ENCODE measurements at regions not wholly inside any gene's neighbourhood (a gene's known extent, or its start where the extent isn't known, plus 50 kb on each side); places are given as distances from the start of the nearest gene placed in this dataset.

- no peak overlapping the region for H3K9ac ChIP-seq (ENCODE audit: insufficient read depth, low read depth, low read length)
- H3K4me3 ChIP-seq (replicated peaks in 1 of 3; ENCODE audit: insufficient read depth in 1 of 3, low read depth in 2 of 3, low read length in 3 of 3), result no peak overlapping the region
- H3K27ac ChIP-seq (ENCODE audit: extremely low read length, insufficient read depth, low read length), result no peak overlapping the region
- no peaks in the 10 kb centered on the region for H3K36me3 ChIP-seq (replicated peaks in 1 of 2; ENCODE audit: control insufficient read depth in 1 of 2, insufficient read depth in 2 of 2, low read length in 2 of 2)
- no TSS peak for BruUV-seq (replicated peaks)
- ATAC-seq (no peak), DNase-seq (ENCODE audit: low spot score) (no peak), FAIRE-seq (no peak)
- WGBS (ENCODE audit: low lambda C conversion rate), result 12% methylated on average over 7 of the region's 7 CpGs
- H3K4me1 ChIP-seq (ENCODE audit: insufficient read depth, low read length), result 0 out of 2 replicates have a peak, but pooled peaks cover 4% of the 10 kb centered on the region
- no peaks in the 10 kb centered on the region for H3K79me2 ChIP-seq (ENCODE audit: insufficient read depth, low read length)
- H4K20me1 ChIP-seq (ENCODE audit: insufficient read depth, low read length), result no peaks in the 10 kb centered on the region
- H3K9me3 ChIP-seq (ENCODE audit: low read length), result no peaks in the 10 kb centered on the region
- in situ Hi-C loops (cut with HindIII; ENCODE audit: extremely low pct_ligation_motif_present, low pct_unique_long_range_greater_than_20kb) (no loop called here), intact Hi-C loops (cut with micrococcal nuclease; ENCODE audit: unreplicated experiment) (loop anchor here (10.0 kb wide), 1 partner anchor 334 kb away; no protein-coding TSS in a partner anchor)
- CTCF ChIA-PET (ENCODE audit: low intra/inter-chr PET ratio, low total read pairs), result no interaction called here
- POLR2A ChIA-PET, result no interaction called here
- peaks cover 0 to 2% of the 10 kb centered on the region in 2 experiments; a peak in 1 of 5 replicates for H3K27me3 ChIP-seq (ENCODE audit: control insufficient read depth in 1 of 2, insufficient read depth in 2 of 2, low read length in 2 of 2)
- no peak overlapping the region for H3K4me2 ChIP-seq (ENCODE audit: low read depth, low read length)
- no peak overlapping the region for H2AFZ ChIP-seq (ENCODE audit: low read length)
- TF ChIP-seq ZNF234 (CRISPR knock-in tag; conservative IDR thresholded peaks at IDR 0.05) (no peak), ZFP82 (CRISPR knock-in tag; IDR thresholded peaks at IDR 0.05; ENCODE audit: borderline replicate concordance) (no peak), NAIF1 (CRISPR knock-in tag; IDR thresholded peaks at IDR 0.05; ENCODE audit: borderline replicate concordance) (no peak), DDIT3 (CRISPR knock-in tag; IDR thresholded peaks at IDR 0.05) (no peak), ESRRA (CRISPR knock-in tag; IDR thresholded peaks at IDR 0.05; ENCODE audit: low read depth) (no peak), SIN3B (IDR thresholded peaks at IDR 0.05; ENCODE audit: low read length) (no peak), ZNF775 (CRISPR knock-in tag; IDR thresholded peaks at IDR 0.05; ENCODE audit: borderline replicate concordance) (no peak), ZNF362 (CRISPR knock-in tag; IDR thresholded peaks at IDR 0.05; ENCODE audit: borderline replicate concordance) (no peak), AKAP8 (CRISPR knock-in tag; IDR thresholded peaks at IDR 0.05) (no peak), GRHL1 (CRISPR knock-in tag; conservative IDR thresholded peaks at IDR 0.05) (no peak), ISX (CRISPR knock-in tag; conservative IDR thresholded peaks at IDR 0.05) (no peak), ZMYM2 (CRISPR knock-in tag; IDR thresholded peaks at IDR 0.05) (no peak), ZNF503 (CRISPR knock-in tag; IDR thresholded peaks at IDR 0.05) (no peak)
Measured at GRCh38 chr4:181761156-181761555, 482.0 kb upstream of the TENM3 start.

Measured in HepG2 (cell line).